Skeletal muscle tissue (tissue), 3 donors: ENCODE measurements at regions not wholly inside any gene's neighbourhood (a gene's known extent, or its start where the extent isn't known, plus 50 kb on each side); places are given as distances from the start of the nearest gene placed in this dataset.
"Not testable (repeated sequence)": the region's sequence is repeated elsewhere in the genome, so short reads cannot be mapped to it uniquely, and the experiment has no call there.

Experiments used
- H3K27ac ChIP-seq: one replicate; pipeline ENCODE4 v1.7.0; 2013; ENCODE audit warnings: mild to moderate bottlenecking, low read depth, low read length, inconsistent platforms
- H3K27me3 ChIP-seq, 3 donors: one replicate each; pipeline ENCODE4 v1.7.0; 2013; ENCODE audit warnings: low read length in 3 of 3; ENCODE audit not compliant: control insufficient read depth in 3 of 3, insufficient read depth in 3 of 3
- H3K36me3 ChIP-seq, 3 donors: one replicate each; pipeline ENCODE4 v1.7.0; 2013; ENCODE audit warnings: low read length in 3 of 3; ENCODE audit not compliant: control insufficient read depth in 3 of 3, insufficient read depth in 3 of 3
- H3K4me1 ChIP-seq, 3 donors: one replicate each; pipeline ENCODE4 v1.7.0; 2013; ENCODE audit warnings: low read length in 3 of 3, mild to moderate bottlenecking in 3 of 3; ENCODE audit not compliant: control insufficient read depth in 3 of 3, insufficient read depth in 3 of 3
- H3K4me3 ChIP-seq, 3 donors: one replicate each; pipeline ENCODE4 v1.7.0; 2013; ENCODE audit warnings: low read length in 3 of 3
- H3K9ac ChIP-seq, 3 donors: one replicate each; pipeline ENCODE4 v1.7.0; 2013; ENCODE audit warnings: low read length in 3 of 3, mild to moderate bottlenecking in 3 of 3, moderate library complexity in 2 of 3, low read depth in 1 of 3
- H3K9me3 ChIP-seq, 3 donors: one replicate each; pipeline ENCODE4 v1.7.0; 2013; ENCODE audit warnings: low read length in 3 of 3; ENCODE audit not compliant: control insufficient read depth in 3 of 3
- donor health status: Osteomylitis.

- Histone ChIP-seq H3K27me3 (no peaks in the 10 kb centered on the region), H3K9me3 (no peaks in the 10 kb centered on the region), H3K9ac (no peak overlapping the region), H3K27ac (no peak overlapping the region), H3K36me3 (no peaks in the 10 kb centered on the region), H3K4me1 (no peaks in the 10 kb centered on the region), H3K4me3 (no peak overlapping the region)
Observed at GRCh38 chr1:172727956-172728603, 69.2 kb downstream of the FASLG start.

GRCh38 chr1:172728705-172729104, 69.8 kb downstream of the FASLG start:
- not testable (repeated sequence) for H3K4me3 ChIP-seq, H3K27me3 ChIP-seq, H3K9ac ChIP-seq

GRCh38 chr1:172732427-172732826, 73.5 kb downstream of the FASLG start:
- no peaks in the 10 kb centered on the region for H3K27me3 ChIP-seq
- no peaks in the 10 kb centered on the region for H3K9me3 ChIP-seq
- H3K27ac ChIP-seq: no peak overlapping the region
- H3K9ac ChIP-seq: no peak overlapping the region
- H3K36me3 ChIP-seq: no peaks in the 10 kb centered on the region
- no peak overlapping the region for H3K4me3 ChIP-seq
- H3K4me1 ChIP-seq: no peaks in the 10 kb centered on the region

More at GRCh38 chr1:172728705-172729104, 69.8 kb downstream of the FASLG start:
- not testable (repeated sequence) for H3K36me3 ChIP-seq, H3K9me3 ChIP-seq, H3K4me1 ChIP-seq, H3K27ac ChIP-seq

- Histone ChIP-seq H3K36me3 (no peaks in the 10 kb centered on the region), H3K27ac (no peak overlapping the region), H3K4me3 (no peak overlapping the region), H3K9me3 (no peaks in the 10 kb centered on the region), H3K4me1 (no peaks in the 10 kb centered on the region), H3K9ac (no peak overlapping the region), H3K27me3 (no peaks in the 10 kb centered on the region)
Observed at GRCh38 chr1:172733815-172734214, 74.9 kb downstream of the FASLG start.

GRCh38 chr1:172738389-172738788, 79.5 kb downstream of the FASLG start:
- Histone ChIP-seq H3K9me3 (no peaks in the 10 kb centered on the region), H3K4me3 (no peak overlapping the region), H3K36me3 (no peaks in the 10 kb centered on the region), H3K27ac (no peak overlapping the region), H3K4me1 (no peaks in the 10 kb centered on the region), H3K27me3 (no peaks in the 10 kb centered on the region), H3K9ac (no peak overlapping the region)

- no peak overlapping the region for H3K4me3 ChIP-seq
- no peak overlapping the region for H3K9ac ChIP-seq
- no peaks in the 10 kb centered on the region for H3K9me3 ChIP-seq
- peaks cover 0 to 7% (median 0%) of the 10 kb centered on the region in 3 donors for H3K4me1 ChIP-seq
- H3K27me3 ChIP-seq: no peaks in the 10 kb centered on the region
- H3K27ac ChIP-seq: no peak overlapping the region
- no peaks in the 10 kb centered on the region for H3K36me3 ChIP-seq
Observed at GRCh38 chr1:172742599-172743500, 83.9 kb downstream of the FASLG start.

- Histone ChIP-seq H3K27ac (no peak overlapping the region), H3K27me3 (no peaks in the 10 kb centered on the region), H3K4me3 (no peak overlapping the region), H3K36me3 (no peaks in the 10 kb centered on the region), H3K4me1 (peaks cover 0 to 7% (median 0%) of the 10 kb centered on the region in 3 donors), H3K9ac (no peak overlapping the region), H3K9me3 (no peaks in the 10 kb centered on the region)
Observed at GRCh38 chr1:172745014-172745413, 86.1 kb downstream of the FASLG start.

GRCh38 chr1:172746091-172746949, 87.4 kb downstream of the FASLG start:
- no peaks in the 10 kb centered on the region for H3K9me3 ChIP-seq
- no peaks in the 10 kb centered on the region for H3K36me3 ChIP-seq
- no peak overlapping the region for H3K9ac ChIP-seq
- no peaks in the 10 kb centered on the region for H3K27me3 ChIP-seq
- no peak overlapping the region for H3K4me3 ChIP-seq
- peaks cover 0 to 7% (median 0%) of the 10 kb centered on the region in 3 donors for H3K4me1 ChIP-seq
- no peak overlapping the region for H3K27ac ChIP-seq

GRCh38 chr1:172748201-172748600, 89.3 kb downstream of the FASLG start:
- H3K4me3 ChIP-seq: no peak overlapping the region
- no peak overlapping the region for H3K27ac ChIP-seq
- H3K4me1 ChIP-seq: peaks cover 0 to 7% (median 0%) of the 10 kb centered on the region in 3 donors
- no peaks in the 10 kb centered on the region for H3K9me3 ChIP-seq
- H3K36me3 ChIP-seq: no peaks in the 10 kb centered on the region
- H3K9ac ChIP-seq: no peak overlapping the region
- no peaks in the 10 kb centered on the region for H3K27me3 ChIP-seq
